ENCODE measurements at regions not wholly inside any gene's neighbourhood (a gene's known extent, or its start where the extent isn't known, plus 50 kb on each side); places are given as distances from the start of the nearest gene placed in this dataset.

GRCh38 chr4:58166490-58166889, 1056.3 kb upstream of the IGFBP7 start:
- Mint-ChIP-seq H3K27ac (no peak overlapping the region), H3K4me1 (no peaks in the 10 kb centered on the region), H3K9me3 (peaks cover 5 to 42% (median 10%) of the 10 kb centered on the region in 6 donors), H3K27me3 (ENCODE audit: low read depth in 3 of 3) (peaks cover 0 to 2% (median 0%) of the 10 kb centered on the region in 3 donors), H3K36me3 (no peaks in the 10 kb centered on the region), H3K4me3 (no peak overlapping the region)
- no peak for DNase-seq

- Mint-ChIP-seq H3K27ac (no peak overlapping the region), H3K9me3 (peaks cover 2 to 23% (median 10%) of the 10 kb centered on the region in 6 donors), H3K27me3 (ENCODE audit: low read depth in 3 of 3) (no peaks in the 10 kb centered on the region), H3K36me3 (no peaks in the 10 kb centered on the region), H3K4me1 (no peaks in the 10 kb centered on the region), H3K4me3 (no peak overlapping the region)
- DNase-seq = no peak
These were observed 1053.0 kb upstream of the IGFBP7 start for GRCh38 chr4:58163156-58163555.

- no peaks in the 10 kb centered on the region for H3K36me3 Mint-ChIP-seq
- peaks cover 7 to 49% (median 22%) of the 10 kb centered on the region in 6 donors for H3K9me3 Mint-ChIP-seq
- H3K27ac Mint-ChIP-seq = no peak overlapping the region
- DNase-seq = no peak
- H3K4me1 Mint-ChIP-seq = no peaks in the 10 kb centered on the region
- H3K4me3 Mint-ChIP-seq = no peak overlapping the region
- peaks cover 0 to 5% (median 0%) of the 10 kb centered on the region in 3 donors for H3K27me3 Mint-ChIP-seq (ENCODE audit: low read depth in 3 of 3)
These were observed 1039.4 kb upstream of the IGFBP7 start for GRCh38 chr4:58149404-58150085.

GRCh38 chr4:58144721-58145120, 1034.5 kb upstream of the IGFBP7 start:
- DNase-seq = no peak
- no peak overlapping the region for H3K27ac Mint-ChIP-seq
- no peak overlapping the region for H3K4me3 Mint-ChIP-seq
- H3K36me3 Mint-ChIP-seq = no peaks in the 10 kb centered on the region
- H3K27me3 Mint-ChIP-seq (ENCODE audit: low read depth in 3 of 3) = peaks cover 0 to 2% (median 0%) of the 10 kb centered on the region in 3 donors
- peaks cover 3 to 28% (median 11%) of the 10 kb centered on the region in 6 donors for H3K9me3 Mint-ChIP-seq
- no peaks in the 10 kb centered on the region for H3K4me1 Mint-ChIP-seq

GRCh38 chr4:58138786-58139668, 1028.8 kb upstream of the IGFBP7 start:
- Mint-ChIP-seq H3K36me3 (no peaks in the 10 kb centered on the region), H3K4me1 (no peaks in the 10 kb centered on the region), H3K4me3 (no peak overlapping the region), H3K27ac (no peak overlapping the region), H3K27me3 (ENCODE audit: low read depth in 3 of 3) (peaks cover 0 to 3% (median 0%) of the 10 kb centered on the region in 3 donors), H3K9me3 (peaks cover 0 to 23% (median 2%) of the 10 kb centered on the region in 6 donors)
- DNase-seq = no peak

- Mint-ChIP-seq H3K27ac (no peak overlapping the region), H3K4me1 (no peaks in the 10 kb centered on the region), H3K4me3 (no peak overlapping the region), H3K36me3 (no peaks in the 10 kb centered on the region), H3K9me3 (peaks cover 0 to 37% (median 3%) of the 10 kb centered on the region in 6 donors), H3K27me3 (ENCODE audit: low read depth in 3 of 3) (peaks cover 0 to 2% (median 0%) of the 10 kb centered on the region in 3 donors)
- no peak for DNase-seq
These were observed 1026.4 kb upstream of the IGFBP7 start for GRCh38 chr4:58136604-58137003.

- Mint-ChIP-seq H3K36me3 (no peaks in the 10 kb centered on the region), H3K27ac (no peak overlapping the region), H3K27me3 (ENCODE audit: low read depth in 3 of 3) (no peaks in the 10 kb centered on the region), H3K9me3 (peaks cover 2 to 26% (median 4%) of the 10 kb centered on the region in 6 donors), H3K4me1 (no peaks in the 10 kb centered on the region), H3K4me3 (no peak overlapping the region)
- DNase-seq = no peak
These were observed 1017.5 kb upstream of the IGFBP7 start for GRCh38 chr4:58127680-58128079.

- Mint-ChIP-seq H3K27me3 (ENCODE audit: low read depth in 3 of 3) (peaks cover 0 to 2% (median 0%) of the 10 kb centered on the region in 3 donors), H3K4me3 (no peak overlapping the region), H3K9me3 (peaks cover 0 to 29% (median 11%) of the 10 kb centered on the region in 6 donors), H3K27ac (no peak overlapping the region), H3K4me1 (no peaks in the 10 kb centered on the region), H3K36me3 (peaks cover 0 to 4% (median 0%) of the 10 kb centered on the region in 3 donors)
- no peak for DNase-seq
These were observed 1009.1 kb upstream of the IGFBP7 start for GRCh38 chr4:58119298-58119697.

GRCh38 chr4:58113126-58113525, 1002.9 kb upstream of the IGFBP7 start:
- Mint-ChIP-seq H3K36me3 (no peaks in the 10 kb centered on the region), H3K4me1 (no peaks in the 10 kb centered on the region), H3K4me3 (no peak overlapping the region), H3K9me3 (peaks cover 1 to 16% (median 12%) of the 10 kb centered on the region in 6 donors), H3K27me3 (ENCODE audit: low read depth in 3 of 3) (peaks cover 0 to 2% (median 2%) of the 10 kb centered on the region in 3 donors), H3K27ac (no peak overlapping the region)
- DNase-seq = no peak

GRCh38 chr4:58111818-58112217, 1001.6 kb upstream of the IGFBP7 start:
- no peaks in the 10 kb centered on the region for H3K36me3 Mint-ChIP-seq
- peaks cover 0 to 2% (median 2%) of the 10 kb centered on the region in 3 donors for H3K27me3 Mint-ChIP-seq (ENCODE audit: low read depth in 3 of 3)
- DNase-seq = no peak
- H3K4me3 Mint-ChIP-seq = no peak overlapping the region
- H3K9me3 Mint-ChIP-seq = peaks cover 1 to 16% (median 12%) of the 10 kb centered on the region in 6 donors
- H3K27ac Mint-ChIP-seq = no peak overlapping the region
- H3K4me1 Mint-ChIP-seq = no peaks in the 10 kb centered on the region

GRCh38 chr4:58093352-58093751, 983.2 kb upstream of the IGFBP7 start:
- Mint-ChIP-seq H3K9me3 (peaks cover 0 to 14% (median 0%) of the 10 kb centered on the region in 6 donors), H3K27me3 (ENCODE audit: low read depth in 3 of 3) (no peaks in the 10 kb centered on the region), H3K4me3 (no peak overlapping the region), H3K27ac (no peak overlapping the region), H3K4me1 (no peaks in the 10 kb centered on the region), H3K36me3 (no peaks in the 10 kb centered on the region)
- no peak for DNase-seq

GRCh38 chr4:58090539-58090938, 980.4 kb upstream of the IGFBP7 start:
- H3K9me3 Mint-ChIP-seq = peaks cover 0 to 22% (median under 1%) of the 10 kb centered on the region in 6 donors
- H3K4me1 Mint-ChIP-seq = no peaks in the 10 kb centered on the region
- H3K4me3 Mint-ChIP-seq = no peak overlapping the region
- H3K36me3 Mint-ChIP-seq = no peaks in the 10 kb centered on the region
- DNase-seq = no peak
- H3K27me3 Mint-ChIP-seq (ENCODE audit: low read depth in 3 of 3) = no peaks in the 10 kb centered on the region
- H3K27ac Mint-ChIP-seq = no peak overlapping the region

GRCh38 chr4:58081356-58081755, 971.2 kb upstream of the IGFBP7 start:
- Mint-ChIP-seq H3K27me3 (ENCODE audit: low read depth in 3 of 3) (peaks cover 0 to 1% (median 0%) of the 10 kb centered on the region in 3 donors), H3K9me3 (peaks cover 6 to 31% (median 10%) of the 10 kb centered on the region in 6 donors), H3K4me1 (no peaks in the 10 kb centered on the region), H3K4me3 (no peak overlapping the region), H3K36me3 (peaks cover 0 to 3% (median 0%) of the 10 kb centered on the region in 3 donors), H3K27ac (no peak overlapping the region)
- DNase-seq = no peak

GRCh38 chr4:58075724-58076123, 965.5 kb upstream of the IGFBP7 start:
- no peaks in the 10 kb centered on the region for H3K36me3 Mint-ChIP-seq
- peaks cover 2 to 26% (median 9%) of the 10 kb centered on the region in 6 donors for H3K9me3 Mint-ChIP-seq
- peaks cover 0 to 2% (median 2%) of the 10 kb centered on the region in 3 donors for H3K27me3 Mint-ChIP-seq (ENCODE audit: low read depth in 3 of 3)
- no peak overlapping the region for H3K4me3 Mint-ChIP-seq
- H3K4me1 Mint-ChIP-seq = no peaks in the 10 kb centered on the region
- H3K27ac Mint-ChIP-seq = no peak overlapping the region
- DNase-seq = no peak

Measured in immature natural killer cell (primary cell).